NCI-H460 (cell line): ENCODE measurements at regions not wholly inside any gene's neighbourhood (a gene's known extent, or its start where the extent isn't known, plus 50 kb on each side); places are given as distances from the start of the nearest gene placed in this dataset.

Experiments used
- DNase-seq: peaks from one replicate; pipeline ENCODE4 v3.0.0-alpha.2; 2016; ENCODE audit warnings: low read depth; ENCODE audit errors: extremely low read depth

GRCh38 chr13:57784633-57785032 lies 153.1 kb downstream of the PCDH17 start:
- no peak for DNase-seq

GRCh38 chr13:57787058-57787791 lies 155.7 kb downstream of the PCDH17 start:
- no peak for DNase-seq

- no peak for DNase-seq
Measured at GRCh38 chr13:57799624-57800023, 168.1 kb downstream of the PCDH17 start.

DNA sequence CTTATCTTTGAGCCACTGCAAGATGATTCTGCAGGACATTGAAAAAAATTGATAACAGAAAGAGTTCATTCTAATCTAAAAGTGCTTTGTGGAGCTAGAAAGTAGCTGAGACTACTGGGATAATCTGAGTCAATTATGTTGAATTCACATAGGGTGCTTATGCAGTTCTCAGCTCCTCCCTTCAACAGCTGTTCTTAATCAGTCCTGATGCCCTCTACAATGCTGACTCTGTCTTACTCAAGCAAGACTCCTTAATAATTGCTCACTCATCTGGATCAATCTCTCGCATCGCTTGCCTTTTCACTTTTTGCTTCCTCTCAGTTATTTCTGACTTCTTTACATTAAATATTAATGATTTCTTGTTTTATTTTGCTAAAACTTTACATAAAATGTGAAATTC lies 182.1 kb downstream of the PCDH17 start:
- no peak for DNase-seq

GRCh38 chr13:57815600-57815999 lies 184.1 kb downstream of the PCDH17 start:
- DNase-seq, result no peak

- DNase-seq, result no peak
Measured at GRCh38 chr13:57820924-57821323, 189.4 kb downstream of the PCDH17 start.

DNA sequence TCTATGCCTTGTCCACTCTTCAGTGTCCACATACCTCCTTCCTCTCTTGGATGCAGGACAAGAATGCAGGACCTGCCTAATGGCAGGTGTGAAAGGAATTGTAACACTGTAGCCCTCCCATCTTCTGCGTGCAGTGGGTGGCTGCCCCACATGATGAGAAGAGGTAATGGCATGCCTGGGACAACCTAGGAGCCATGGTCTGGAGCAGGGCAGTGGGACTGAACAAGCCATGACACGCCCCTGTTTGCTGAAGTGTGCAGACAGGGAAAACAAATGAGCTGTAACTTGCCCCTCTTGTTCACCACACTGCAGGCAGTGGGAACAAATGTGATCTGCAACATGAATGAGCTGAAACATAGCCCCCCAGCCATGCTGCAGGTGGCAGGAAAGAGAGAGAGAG lies 192.2 kb downstream of the PCDH17 start:
- DNase-seq, result no peak

DNA sequence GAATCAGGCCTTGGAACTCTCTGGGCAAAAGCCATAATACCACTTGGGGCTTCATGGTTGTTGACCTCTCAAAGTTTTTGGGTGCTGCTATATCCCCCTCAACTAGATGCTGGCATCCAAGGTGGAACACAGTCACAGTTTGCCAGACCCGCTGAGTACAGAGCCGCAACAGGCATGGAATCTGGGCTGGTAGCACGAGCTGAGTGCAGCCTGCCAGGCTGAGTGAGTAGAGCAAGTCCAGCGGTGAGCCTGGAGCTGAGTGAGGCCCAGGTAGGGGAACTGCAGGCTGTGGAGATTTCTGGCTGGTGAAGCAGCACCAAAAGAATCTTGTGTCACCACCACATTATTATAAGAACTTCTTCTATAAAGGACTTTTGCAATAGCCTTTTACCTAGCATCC lies 192.6 kb downstream of the PCDH17 start:
- DNase-seq, result no peak

DNA sequence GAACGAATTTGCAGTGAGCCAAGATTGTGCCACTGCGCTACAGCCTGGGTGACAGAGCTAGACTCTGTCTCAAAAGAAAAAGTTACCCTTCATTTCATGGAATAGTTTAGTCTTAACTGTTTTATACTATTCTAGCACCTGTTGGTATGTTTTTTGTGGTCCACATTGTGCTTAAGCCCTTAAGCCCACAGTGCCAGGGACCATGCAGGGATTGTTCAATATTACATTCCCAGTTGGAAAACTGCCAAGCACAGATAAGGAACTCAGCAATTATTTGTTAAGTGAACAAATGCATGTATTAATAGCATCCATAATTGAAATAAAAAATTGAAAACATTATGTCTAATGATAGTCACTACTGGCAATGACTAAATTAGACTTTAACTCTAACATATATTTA lies 193.5 kb downstream of the PCDH17 start:
- no peak for DNase-seq

- DNase-seq, result no peak
Measured at GRCh38 chr13:57829496-57829895, 198.0 kb downstream of the PCDH17 start.

DNA sequence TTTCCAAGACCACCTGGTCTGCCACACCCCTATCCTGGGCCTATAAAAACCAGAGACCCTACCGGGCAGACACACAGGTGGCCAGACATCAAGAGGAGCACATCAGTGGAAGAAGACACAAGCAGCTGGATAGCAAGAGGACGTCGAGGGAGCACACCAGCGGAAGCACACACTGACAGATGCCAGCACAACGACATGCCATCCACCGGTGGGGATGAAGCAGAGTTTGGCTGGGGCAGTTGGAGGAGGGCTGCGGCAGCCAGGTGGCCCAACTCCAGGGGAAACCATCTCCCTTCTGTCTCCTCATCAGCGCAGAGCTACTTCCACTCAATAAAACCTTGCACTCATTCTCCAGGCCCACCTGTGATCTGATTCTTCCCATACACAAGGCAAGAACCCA lies 200.6 kb downstream of the PCDH17 start:
- DNase-seq, result no peak

- no peak for DNase-seq
Measured at GRCh38 chr13:57837801-57838200, 206.3 kb downstream of the PCDH17 start.

DNA sequence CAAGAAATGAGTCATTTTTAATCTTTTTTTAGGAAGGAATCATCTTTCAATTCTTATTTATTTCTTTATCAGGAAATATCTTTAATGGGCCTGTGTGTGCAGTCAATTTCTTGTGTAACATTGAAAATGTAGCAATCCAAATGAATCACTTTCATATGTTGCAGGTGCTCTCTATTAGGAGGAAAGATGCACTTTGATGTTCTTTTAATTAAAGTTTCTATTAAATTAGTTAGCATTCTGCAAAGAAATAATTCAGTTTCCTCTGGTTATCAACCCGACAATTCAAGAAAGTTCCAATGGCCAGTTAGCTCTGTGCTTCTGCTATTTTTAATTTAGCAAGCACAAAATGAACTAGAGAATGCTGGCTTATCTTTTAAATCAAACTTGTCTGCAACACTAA lies 212.0 kb downstream of the PCDH17 start:
- DNase-seq, result no peak

- DNase-seq, result no peak
Measured at GRCh38 chr13:57846600-57847173, 215.1 kb downstream of the PCDH17 start.

- DNase-seq, result no peak
Measured at GRCh38 chr13:57857945-57858344, 226.4 kb downstream of the PCDH17 start.

DNA sequence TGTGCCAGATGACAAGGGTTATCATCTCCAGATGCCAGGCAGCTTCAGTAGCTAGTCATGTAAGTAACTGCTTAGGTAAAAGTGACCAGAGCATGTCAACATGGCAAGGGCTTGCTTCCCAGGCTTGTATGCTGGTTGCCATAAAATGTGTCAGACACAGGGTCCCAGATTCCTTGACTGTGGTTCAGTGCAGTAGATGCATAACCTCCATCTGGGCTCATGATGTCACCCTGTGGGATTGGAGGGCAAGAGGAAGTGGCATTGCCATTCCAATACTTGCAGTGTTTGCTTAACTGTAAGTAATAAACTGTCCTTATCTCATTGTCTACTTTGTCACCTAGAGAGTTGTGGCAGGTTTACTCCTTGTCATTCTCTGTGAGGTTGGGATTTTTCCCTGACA lies 226.8 kb downstream of the PCDH17 start:
- DNase-seq, result no peak

GRCh38 chr13:57862879-57863278 lies 231.3 kb downstream of the PCDH17 start:
- no peak for DNase-seq

DNA sequence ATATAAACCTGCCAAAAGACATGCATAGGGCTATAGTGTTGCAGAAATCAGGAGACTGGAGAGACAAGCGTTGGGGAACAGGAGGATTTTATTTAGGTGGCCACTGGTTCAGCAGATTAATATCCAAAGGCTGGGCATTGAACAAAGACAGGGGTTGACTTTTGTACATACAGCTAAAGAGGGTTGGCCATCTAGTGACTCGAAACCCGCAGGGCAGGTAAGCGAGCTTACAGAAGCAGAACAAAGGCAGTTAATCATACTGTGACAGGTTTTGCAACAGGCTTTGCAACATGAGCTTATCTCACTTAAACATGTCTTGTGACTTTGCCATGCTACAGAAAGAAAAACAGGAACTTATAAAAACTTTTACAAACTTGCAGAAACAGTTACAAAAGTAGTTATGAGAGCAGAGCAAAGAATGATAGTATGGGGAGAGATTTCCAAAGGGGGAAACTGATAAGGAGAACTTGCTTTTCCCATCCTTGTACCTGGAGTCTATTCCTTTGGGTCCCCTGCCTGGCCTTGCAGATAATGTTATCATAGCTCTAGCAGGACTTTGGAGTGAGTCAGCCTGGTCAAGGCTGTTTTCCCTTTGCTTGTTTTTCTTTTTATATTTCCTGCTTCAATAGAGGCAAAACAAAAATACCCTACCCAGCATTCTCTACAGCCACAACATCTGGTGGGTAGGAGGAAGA lies 234.2 kb downstream of the PCDH17 start:
- no peak for DNase-seq

- no peak for DNase-seq
Measured at GRCh38 chr13:57874530-57874929, 243.0 kb downstream of the PCDH17 start.

DNA sequence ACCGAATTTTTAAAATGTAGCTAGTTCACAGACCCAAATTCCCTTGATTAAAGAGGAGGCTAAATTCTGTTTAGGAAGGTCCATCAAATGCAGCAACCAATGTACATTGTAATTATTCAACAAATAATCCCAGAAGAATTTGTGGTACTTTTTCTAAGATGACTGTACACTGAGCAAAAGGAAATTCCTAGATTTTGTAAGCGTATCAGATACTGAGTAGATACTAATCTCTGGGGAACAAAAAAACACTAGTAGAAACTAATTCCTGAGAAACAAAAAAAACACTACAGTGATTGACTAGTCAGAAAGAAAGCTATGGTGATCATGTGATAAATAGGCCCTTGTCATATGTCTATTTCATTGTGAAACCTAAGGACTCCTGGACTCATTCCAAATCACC lies 246.1 kb downstream of the PCDH17 start:
- DNase-seq, result no peak

DNA sequence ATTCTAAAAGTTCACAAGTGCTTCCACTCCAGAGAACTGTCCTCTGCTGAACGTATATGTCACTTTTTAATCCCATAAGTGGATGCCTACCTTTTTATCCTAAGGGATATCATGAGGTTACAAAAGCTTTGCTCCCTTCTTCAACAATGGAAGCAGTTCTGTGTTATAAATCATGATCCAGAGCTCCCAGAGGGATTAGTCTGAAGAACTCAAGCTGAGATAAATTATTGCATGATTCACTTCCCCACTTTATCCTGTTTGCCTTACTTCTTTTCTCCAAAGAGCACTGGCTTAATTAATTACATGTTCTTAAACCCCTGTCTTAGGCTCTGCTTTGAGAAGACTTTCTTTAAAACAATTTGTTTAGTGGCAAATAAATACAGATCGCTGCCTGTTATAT lies 246.7 kb downstream of the PCDH17 start:
- DNase-seq, result no peak

- DNase-seq, result no peak
Measured at GRCh38 chr13:57897225-57897624, 265.7 kb downstream of the PCDH17 start.
